ENCODE measurements at regions not wholly inside any gene's neighbourhood (a gene's known extent, or its start where the extent isn't known, plus 50 kb on each side); places are given as distances from the start of the nearest gene placed in this dataset.

GRCh38 chr13:109881961-109882558 is 95.7 kb upstream of the IRS2 start:
- no peak for TF ChIP-seq POLR2A (IDR thresholded peaks at IDR 0.05; ENCODE audit: low read depth, low read length)
- TF ChIP-seq POLR2AphosphoS5 (IDR thresholded peaks at IDR 0.05; ENCODE audit: low read depth, low read length), result no peak
- no peak for TF ChIP-seq TAF1 (IDR thresholded peaks at IDR 0.05; ENCODE audit: borderline replicate concordance, low read depth, low read length)

All from GM12892 (cell line).